Sigmoid colon (tissue), 6 donors: ENCODE measurements at regions not wholly inside any gene's neighbourhood (a gene's known extent, or its start where the extent isn't known, plus 50 kb on each side); places are given as distances from the start of the nearest gene placed in this dataset.

ENCODE experiments used
- DNase-seq: peaks from one replicate; pipeline ENCODE4 v3.0.0-alpha.2; 2019
- H3K27ac ChIP-seq, 4 donors: fragments of 200-600 bp; sonication (generic); one replicate each; pipeline ENCODE4 v1.5.1; 2016 to 2019; ENCODE audit warnings: mild to moderate bottlenecking in 1 of 4
- H3K27me3 ChIP-seq, 3 donors: fragments of 200-600 bp; sonication (generic); one replicate each; pipeline ENCODE4 v1.5.1; 2019; ENCODE audit warnings: mild to moderate bottlenecking in 1 of 3
- H3K36me3 ChIP-seq, 4 donors: fragments of 200-600 bp; sonication (generic); one replicate each; pipeline ENCODE4 v1.5.1; 2016 to 2019
- H3K4me1 ChIP-seq, 4 donors: fragments of 200-600 bp; sonication (generic); one replicate each; pipeline ENCODE4 v1.5.1; 2017 to 2019
- H3K4me3 ChIP-seq, 4 donors: fragments of 200-600 bp; sonication (generic); one replicate each; pipeline ENCODE4 v1.5.1; 2017 to 2019; ENCODE audit warnings: mild to moderate bottlenecking in 2 of 4, moderate library complexity in 1 of 4
- H3K9me3 ChIP-seq, 4 donors: fragments of 200-600 bp in 3 of 4; sonication (generic) in 3 of 4; one replicate each; pipeline versions ENCODE4 v1.5.1 to v1.6.1; 2013 to 2019
- EP300 ChIP-seq, 4 donors: sonication (generic); formaldehyde crosslinking; IDR thresholded peaks; one replicate each; pipeline ENCODE4 v1.6.1; 2017; ENCODE audit warnings: antibody characterized with exemption in 4 of 4
- POLR2A ChIP-seq, 2 donors: fragments of 450-650 bp; IDR thresholded peaks; one replicate each; pipeline ENCODE4 v1.6.1; 2016; ENCODE audit warnings: antibody characterized with exemption in 2 of 2, mild to moderate bottlenecking in 2 of 2, moderate library complexity in 2 of 2
- POLR2AphosphoS5 ChIP-seq, 4 donors: sonication (generic); formaldehyde crosslinking; IDR thresholded peaks; one replicate each; pipeline ENCODE4 v1.6.1; 2017; ENCODE audit warnings: antibody characterized with exemption in 4 of 4
- WGBS, 2 donors: extraction: QIAGEN DNeasy Blood & Tissue Kit; methylation state at CpG; one replicate each; pipeline ENCODE4 v1.1.7; 2013; 5-methylcytosine and 5-hydroxymethylcytosine counted together
- intact Hi-C: fragments of 100-400 bp; cut with DNase I; formaldehyde crosslinking; loops from one replicate; pipeline ENCODE4 v1.15.1; 2023
- TF ChIP-seq, protein P1 (sequence below), 4 experiments: fragments of 450-650 bp in 3 of 4; fragments of 200-600 bp in 1 of 4; IDR thresholded peaks; one replicate each; pipeline ENCODE4 v1.5.1; 2016 to 2019; ENCODE audit warnings: antibody characterized with exemption in 4 of 4, mild to moderate bottlenecking in 3 of 4, moderate library complexity in 2 of 4
- donor health status: healthy with polysubstance abuse.
- donor health status: healthy.

DNA sequence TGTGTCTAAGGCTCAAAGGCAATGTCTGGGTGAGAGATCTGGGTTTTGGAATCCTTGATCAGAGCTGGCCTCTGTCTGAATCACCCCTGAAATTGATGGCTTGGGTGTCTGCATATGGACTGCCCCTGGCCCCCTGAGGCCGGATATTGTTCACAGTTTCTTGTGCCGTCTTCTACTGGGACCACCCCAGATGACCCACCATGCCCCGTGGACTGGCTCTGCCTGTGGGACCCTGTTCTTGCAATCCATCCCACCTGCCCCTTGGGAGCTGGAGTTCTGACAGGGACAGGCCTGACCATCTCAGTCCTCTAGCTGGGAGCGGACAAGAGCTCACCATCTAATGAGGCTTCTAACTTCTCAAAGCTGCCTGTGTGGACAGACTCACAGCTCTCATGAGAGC lies 119.9 kb downstream of the FAM43A start:
- H3K36me3 ChIP-seq = no peaks in the 10 kb centered on the region
- DNase-seq = no peak
- H3K4me1 ChIP-seq = no peaks in the 10 kb centered on the region
- 81 to 95% methylated on average over 4 of the region's 4 CpGs for WGBS, 2 donors
- H3K4me3 ChIP-seq = no peak overlapping the region
- H3K27me3 ChIP-seq = no peaks in the 10 kb centered on the region
- H3K9me3 ChIP-seq = no peaks in the 10 kb centered on the region
- TF ChIP-seq POLR2A (IDR thresholded peaks at IDR 0.05) = no peak
- no peak for TF ChIP-seq EP300 (IDR thresholded peaks at IDR 0.05)
- H3K27ac ChIP-seq = no peak overlapping the region
- intact Hi-C loops = no loop called here

- intact Hi-C loops = no loop called here
- WGBS, 2 donors = 82 to 89% methylated on average over 10 of the region's 10 CpGs
- no peaks in the 10 kb centered on the region for H3K27me3 ChIP-seq
- H3K27ac ChIP-seq = no peak overlapping the region
- H3K9me3 ChIP-seq = no peaks in the 10 kb centered on the region
- no peaks in the 10 kb centered on the region for H3K36me3 ChIP-seq
- no peaks in the 10 kb centered on the region for H3K4me1 ChIP-seq
- no peak for DNase-seq
- TF ChIP-seq, protein P1, sequence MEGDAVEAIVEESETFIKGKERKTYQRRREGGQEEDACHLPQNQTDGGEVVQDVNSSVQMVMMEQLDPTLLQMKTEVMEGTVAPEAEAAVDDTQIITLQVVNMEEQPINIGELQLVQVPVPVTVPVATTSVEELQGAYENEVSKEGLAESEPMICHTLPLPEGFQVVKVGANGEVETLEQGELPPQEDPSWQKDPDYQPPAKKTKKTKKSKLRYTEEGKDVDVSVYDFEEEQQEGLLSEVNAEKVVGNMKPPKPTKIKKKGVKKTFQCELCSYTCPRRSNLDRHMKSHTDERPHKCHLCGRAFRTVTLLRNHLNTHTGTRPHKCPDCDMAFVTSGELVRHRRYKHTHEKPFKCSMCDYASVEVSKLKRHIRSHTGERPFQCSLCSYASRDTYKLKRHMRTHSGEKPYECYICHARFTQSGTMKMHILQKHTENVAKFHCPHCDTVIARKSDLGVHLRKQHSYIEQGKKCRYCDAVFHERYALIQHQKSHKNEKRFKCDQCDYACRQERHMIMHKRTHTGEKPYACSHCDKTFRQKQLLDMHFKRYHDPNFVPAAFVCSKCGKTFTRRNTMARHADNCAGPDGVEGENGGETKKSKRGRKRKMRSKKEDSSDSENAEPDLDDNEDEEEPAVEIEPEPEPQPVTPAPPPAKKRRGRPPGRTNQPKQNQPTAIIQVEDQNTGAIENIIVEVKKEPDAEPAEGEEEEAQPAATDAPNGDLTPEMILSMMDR (IDR thresholded peaks at IDR 0.05) = no peak
- no peak for TF ChIP-seq POLR2A (IDR thresholded peaks at IDR 0.05)
- TF ChIP-seq POLR2AphosphoS5 (IDR thresholded peaks at IDR 0.05) = no peak
- TF ChIP-seq EP300 (IDR thresholded peaks at IDR 0.05) = no peak
- H3K4me3 ChIP-seq = no peak overlapping the region
Observed at GRCh38 chr3:194806991-194807630, 121.4 kb downstream of the FAM43A start.

GRCh38 chr3:194808640-194809097 lies 123.0 kb downstream of the FAM43A start:
- H3K27ac ChIP-seq = no peak overlapping the region
- no peak for TF ChIP-seq EP300 (IDR thresholded peaks at IDR 0.05)
- TF ChIP-seq POLR2A (IDR thresholded peaks at IDR 0.05) = no peak
- TF ChIP-seq POLR2AphosphoS5 (IDR thresholded peaks at IDR 0.05) = no peak
- TF ChIP-seq, protein P1 (IDR thresholded peaks at IDR 0.05) = no peak
- WGBS, 2 donors = 91 to 98% methylated on average over 3 of the region's 3 CpGs

DNA sequence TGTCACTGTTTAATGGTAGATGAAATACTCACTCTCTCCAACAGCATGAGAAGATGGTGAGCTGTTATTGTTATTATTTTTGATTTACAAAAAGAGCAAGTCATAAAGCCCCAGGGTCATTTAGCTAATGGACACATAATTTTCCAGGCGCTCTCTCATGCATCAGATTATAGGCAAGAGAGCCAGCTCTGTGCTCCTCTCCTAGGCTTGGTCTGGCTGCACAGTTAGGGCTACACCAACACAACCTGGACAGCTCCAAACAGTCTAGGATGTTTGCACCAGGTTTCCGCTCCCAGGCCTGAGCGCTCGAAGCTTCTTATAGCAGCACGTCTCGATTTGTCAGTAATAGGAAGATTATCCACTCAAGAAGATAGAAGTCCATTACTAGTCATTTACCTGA lies 123.7 kb downstream of the FAM43A start:
- 96 to 97% methylated on average over 6 of the region's 6 CpGs for WGBS, 2 donors
- no peak overlapping the region for H3K27ac ChIP-seq
- DNase-seq = no peak
- no peak for TF ChIP-seq POLR2A (IDR thresholded peaks at IDR 0.05)
- TF ChIP-seq POLR2AphosphoS5 (IDR thresholded peaks at IDR 0.05) = no peak
- TF ChIP-seq, protein P1 (IDR thresholded peaks at IDR 0.05) = no peak
- no peak for TF ChIP-seq EP300 (IDR thresholded peaks at IDR 0.05)
- no peaks in the 10 kb centered on the region for H3K27me3 ChIP-seq
- H3K4me1 ChIP-seq = no peaks in the 10 kb centered on the region
- no peaks in the 10 kb centered on the region for H3K9me3 ChIP-seq
- no peaks in the 10 kb centered on the region for H3K36me3 ChIP-seq
- H3K4me3 ChIP-seq = no peak overlapping the region
- intact Hi-C loops = no loop called here

More at GRCh38 chr3:194808640-194809097, 123.0 kb downstream of the FAM43A start:
- no peaks in the 10 kb centered on the region for H3K36me3 ChIP-seq
- no peaks in the 10 kb centered on the region for H3K27me3 ChIP-seq
- H3K9me3 ChIP-seq = no peaks in the 10 kb centered on the region
- intact Hi-C loops = no loop called here
- DNase-seq = no peak
- H3K4me1 ChIP-seq = no peaks in the 10 kb centered on the region
- H3K4me3 ChIP-seq = no peak overlapping the region

GRCh38 chr3:194810076-194810475 lies 124.4 kb downstream of the FAM43A start:
- Histone ChIP-seq H3K4me1 (no peaks in the 10 kb centered on the region), H3K9me3 (no peaks in the 10 kb centered on the region), H3K36me3 (no peaks in the 10 kb centered on the region), H3K4me3 (no peak overlapping the region), H3K27ac (no peak overlapping the region), H3K27me3 (no peaks in the 10 kb centered on the region)
- 87 to 91% methylated on average over 4 of the region's 4 CpGs for WGBS, 2 donors
- intact Hi-C loops = no loop called here
- TF ChIP-seq, protein P1 (IDR thresholded peaks at IDR 0.05) = no peak
- TF ChIP-seq POLR2AphosphoS5 (IDR thresholded peaks at IDR 0.05) (no peak), POLR2A (IDR thresholded peaks at IDR 0.05) (no peak), EP300 (IDR thresholded peaks at IDR 0.05) (no peak)
- no peak for DNase-seq
